Brain microvascular endothelial cell (primary cell): ENCODE measurements at regions not wholly inside any gene's neighbourhood (a gene's known extent, or its start where the extent isn't known, plus 50 kb on each side); places are given as distances from the start of the nearest gene placed in this dataset.

Experiments
- DNase-seq: peaks from one replicate; pipeline ENCODE4 v3.0.0-alpha.2; 2020
- H3K27ac ChIP-seq: fragments of 250-450 bp; sonication (Bioruptor Pico); 2 replicates; pipeline ENCODE4 v1.5.1; 2020; ENCODE audit warnings: mild to moderate bottlenecking, moderate library complexity
- H3K27me3 ChIP-seq: fragments of 250-450 bp; sonication (Bioruptor Pico); replicated peaks from 2 replicates; pipeline ENCODE4 v1.5.1; 2020; ENCODE audit warnings: mild to moderate bottlenecking
- H3K36me3 ChIP-seq: fragments of 250-450 bp; sonication (Bioruptor Pico); replicated peaks from 2 replicates; pipeline ENCODE4 v1.5.1; 2020; ENCODE audit warnings: mild to moderate bottlenecking
- H3K4me3 ChIP-seq: 2 replicates; pipeline ENCODE4 v1.5.1; 2011; ENCODE audit warnings: low read depth, mild to moderate bottlenecking, control low read depth, low read length, moderate library complexity
- CTCF ChIP-seq: IDR thresholded peaks from 2 replicates; pipeline ENCODE4 v1.5.1; 2011; ENCODE audit warnings: low read depth, mild to moderate bottlenecking, moderate library complexity, low read length, control low read depth, inconsistent platforms; ENCODE audit errors: missing control alignments
- in situ Hi-C: cut with HindIII; loops from 2 replicates; pipeline ENCODE4 v1.10.0; 2017; ENCODE audit warnings: low sequenced_read_pairs, low pct_ligation_motif_present

DNA sequence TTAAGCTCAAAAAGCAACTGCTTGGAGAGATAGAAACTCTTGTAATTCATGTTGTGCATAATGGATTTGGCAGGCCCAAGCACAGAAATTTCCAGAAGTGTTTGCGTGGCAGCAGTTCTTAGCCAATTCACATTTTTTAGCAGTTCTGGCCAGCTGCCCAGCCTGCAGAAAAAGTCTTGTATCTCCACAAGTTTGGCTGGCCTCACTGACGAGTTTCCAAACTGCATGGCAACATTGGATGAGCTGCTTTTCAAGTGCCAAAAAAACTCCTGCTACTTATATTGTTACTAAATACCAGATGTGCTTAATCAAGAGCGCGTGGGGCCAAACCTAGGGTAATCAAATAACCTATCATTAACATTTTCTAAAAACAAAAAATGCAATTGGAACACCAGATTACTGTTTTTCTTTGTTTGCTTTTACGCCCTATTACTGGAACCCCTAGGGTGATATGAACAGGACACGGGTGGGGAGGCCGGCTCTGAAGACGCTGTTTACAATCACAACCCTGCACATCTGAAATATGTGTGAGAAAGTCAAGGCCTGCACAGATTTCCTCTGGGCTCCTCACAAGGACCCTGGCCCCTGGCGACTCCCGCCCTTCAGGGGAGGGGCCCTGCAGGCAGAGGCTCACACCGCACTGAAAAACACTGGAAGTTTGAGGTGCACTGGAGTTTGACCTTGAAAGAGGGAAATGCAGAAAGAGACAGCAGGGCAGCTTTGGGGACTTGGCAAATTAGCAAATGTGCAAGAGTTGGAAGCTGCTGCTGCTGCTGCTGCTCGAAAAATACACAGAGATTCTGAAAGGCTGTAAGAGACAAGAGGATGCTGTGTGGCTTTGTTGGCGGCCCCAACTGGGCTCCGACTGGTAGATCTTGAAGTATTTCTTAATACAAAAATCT is 55.2 kb upstream of the TARBP1 start:
- Histone ChIP-seq H3K27ac (peak overlapping the region; percentile 91), H3K36me3 (no peaks in the 10 kb centered on the region), H3K4me3 (no peak overlapping the region), H3K27me3 (no peaks in the 10 kb centered on the region)
- DNase-seq: peak; percentile 96
- TF ChIP-seq CTCF: no peak
- in situ Hi-C loops: no loop called here

GRCh38 chr1:234533034-234533891 is 54.3 kb upstream of the TARBP1 start:
- Histone ChIP-seq H3K27me3 (no peaks in the 10 kb centered on the region), H3K36me3 (no peaks in the 10 kb centered on the region), H3K27ac (peak overlapping the region; percentile 91), H3K4me3 (no peak overlapping the region)
- TF ChIP-seq CTCF: no peak
- DNase-seq: peak; percentile 87
- in situ Hi-C loops: no loop called here

DNA sequence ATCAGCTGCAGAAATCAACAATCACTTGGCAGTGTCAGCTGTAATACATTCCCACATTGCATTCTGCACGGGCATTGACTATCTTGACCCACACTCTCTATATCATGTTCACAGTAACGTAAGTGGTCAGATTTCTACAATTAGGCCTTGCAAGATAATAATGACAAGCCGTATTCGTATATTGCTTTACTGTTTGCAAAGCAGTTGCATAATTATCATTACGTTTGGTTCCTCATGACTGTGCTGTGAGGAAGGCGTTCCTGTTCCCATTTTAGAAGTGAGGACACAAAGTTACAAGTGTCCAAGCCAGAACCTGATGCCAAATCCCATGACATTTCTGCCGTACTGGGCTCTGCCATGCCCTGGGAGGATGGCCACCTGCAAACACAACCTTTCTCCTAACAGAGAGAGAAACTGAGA is 53.5 kb upstream of the TARBP1 start:
- DNase-seq: no peak
- no peaks in the 10 kb centered on the region for H3K27me3 ChIP-seq
- in situ Hi-C loops: no loop called here
- no peak overlapping the region for H3K4me3 ChIP-seq
- peak overlapping the region; percentile 91 for H3K27ac ChIP-seq
- TF ChIP-seq CTCF: no peak
- no peaks in the 10 kb centered on the region for H3K36me3 ChIP-seq

GRCh38 chr1:234531151-234531635 is 52.2 kb upstream of the TARBP1 start:
- no peaks in the 10 kb centered on the region for H3K27me3 ChIP-seq
- in situ Hi-C loops: no loop called here
- H3K27ac ChIP-seq: peak overlapping the region; percentile 68
- H3K4me3 ChIP-seq: no peak overlapping the region
- H3K36me3 ChIP-seq: no peaks in the 10 kb centered on the region
- DNase-seq: peak; percentile 65
- no peak for TF ChIP-seq CTCF

GRCh38 chr1:234530672-234531071 is 51.7 kb upstream of the TARBP1 start:
- Histone ChIP-seq H3K4me3 (no peak overlapping the region), H3K36me3 (no peaks in the 10 kb centered on the region), H3K27ac (no peak overlapping the region), H3K27me3 (no peaks in the 10 kb centered on the region)
- no peak for DNase-seq
- in situ Hi-C loops: no loop called here
- TF ChIP-seq CTCF: no peak
